Adrenal gland (tissue), 9 donors: ENCODE measurements at regions not wholly inside any gene's neighbourhood (a gene's known extent, or its start where the extent isn't known, plus 50 kb on each side); places are given as distances from the start of the nearest gene placed in this dataset.

Experiments used
- DNase-seq, 7 donors: peaks; one replicate each; pipeline ENCODE4 v3.0.0-alpha.2; 2019 to 2020
- H3K27ac ChIP-seq, 5 donors: fragments of 200-600 bp; sonication (generic) in 4 of 5; 1 replicate in 3 of 5; 2 replicates in 2 of 5; pipeline versions ENCODE4 v1.5.1 to v1.8.0; 2016 to 2020; ENCODE audit warnings: mild to moderate bottlenecking in 1 of 5
- H3K27me3 ChIP-seq: fragments of 200-600 bp; 2 replicates; pipeline ENCODE4 v1.8.0; 2021
- H3K36me3 ChIP-seq, 2 donors: fragments of 200-600 bp; replicated peaks in 1 of 2; 1 replicate in 1 of 2; 2 replicates in 1 of 2; pipeline versions ENCODE4 v1.5.1 to v1.8.0; 2018 to 2022
- H3K4me1 ChIP-seq, 2 donors: fragments of 200-600 bp; replicated peaks in 1 of 2; 1 replicate in 1 of 2; 2 replicates in 1 of 2; pipeline versions ENCODE4 v1.5.1 to v1.8.0; 2018 to 2021
- H3K4me3 ChIP-seq, 4 donors: fragments of 200-600 bp; sonication (generic) in 3 of 4; one replicate each; pipeline ENCODE4 v1.5.1; 2016 to 2018
- H3K9me3 ChIP-seq, 3 donors: fragments of 200-600 bp; sonication (generic) in 1 of 3; replicated peaks in 1 of 3; 1 replicate in 2 of 3; 2 replicates in 1 of 3; pipeline versions ENCODE4 v1.5.1 to v1.8.0; 2016 to 2021
- POLR2A ChIP-seq, 2 donors: fragments of 450-650 bp; IDR thresholded peaks; one replicate each; pipeline ENCODE4 v1.6.1; 2017; ENCODE audit warnings: antibody characterized with exemption in 2 of 2, mild to moderate bottlenecking in 2 of 2, moderate library complexity in 1 of 2
- WGBS, 4 donors: extraction: QIAGEN DNeasy Blood & Tissue Kit in 2 of 4; methylation state at CpG; one replicate each; pipeline versions ENCODE4 v1.1.5 to v1.1.7; 2013 to 2017; 5-methylcytosine and 5-hydroxymethylcytosine counted together
- intact Hi-C, 2 donors: fragments of 100-400 bp; cut with DNase I; formaldehyde crosslinking; loops; one replicate each; pipeline versions ENCODE4 v1.14.1 to v1.15.0; 2022 to 2023
- TF ChIP-seq, protein P1 (sequence below), 6 experiments: fragments of 450-650 bp in 4 of 6; fragments of 200-600 bp in 2 of 6; sonication (generic) in 1 of 6; IDR thresholded peaks; 1 replicate in 5 of 6; 2 replicates in 1 of 6; pipeline versions ENCODE4 v1.5.1 to v1.8.0; 2016 to 2021; ENCODE audit warnings: antibody characterized with exemption in 6 of 6, mild to moderate bottlenecking in 2 of 6, moderate library complexity in 1 of 6
- donor health status: healthy with polysubstance abuse.
- donor health status: Bipolar disorder and iron deficiency.
- donor health status: DM: yes; HTN: yes; CAD: no.
- donor health status: DM: no; HTN: no; CAD: no.
- donor health status: DM: no; HTN: no; CAD: no.

DNA sequence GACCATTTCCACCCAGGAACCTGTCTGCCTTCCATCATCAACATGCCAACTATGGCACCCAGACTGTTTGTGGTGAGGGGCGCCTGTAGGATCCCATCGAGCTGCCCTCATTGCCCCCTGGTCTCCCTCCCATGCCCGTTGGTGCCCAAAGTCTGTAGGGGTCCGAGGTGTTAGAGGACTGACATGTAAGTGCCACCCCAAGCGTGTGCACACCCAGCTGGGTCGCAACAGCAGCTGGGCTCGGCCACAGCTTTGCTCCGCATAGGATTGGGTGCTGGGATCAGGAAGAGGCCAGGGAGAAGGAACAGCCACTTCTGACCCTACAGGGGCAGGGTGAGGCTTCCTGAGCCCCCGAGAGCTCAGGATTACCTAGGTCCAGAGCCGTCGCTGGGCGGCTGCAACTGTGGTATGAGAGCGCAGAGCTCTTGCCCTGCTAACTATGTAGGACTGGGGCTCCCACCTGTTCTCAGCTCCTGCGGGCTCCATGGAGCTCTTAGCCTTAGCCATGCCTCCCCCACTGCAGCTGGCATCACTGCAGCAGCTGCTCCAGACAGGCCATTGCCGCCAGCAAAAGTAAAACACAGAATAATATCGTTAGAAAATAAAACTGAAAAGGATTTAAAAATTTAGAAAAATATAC lies 1160.3 kb downstream of the FSTL5 start:
- intact Hi-C loops = no loop called here
- TF ChIP-seq, protein P1, sequence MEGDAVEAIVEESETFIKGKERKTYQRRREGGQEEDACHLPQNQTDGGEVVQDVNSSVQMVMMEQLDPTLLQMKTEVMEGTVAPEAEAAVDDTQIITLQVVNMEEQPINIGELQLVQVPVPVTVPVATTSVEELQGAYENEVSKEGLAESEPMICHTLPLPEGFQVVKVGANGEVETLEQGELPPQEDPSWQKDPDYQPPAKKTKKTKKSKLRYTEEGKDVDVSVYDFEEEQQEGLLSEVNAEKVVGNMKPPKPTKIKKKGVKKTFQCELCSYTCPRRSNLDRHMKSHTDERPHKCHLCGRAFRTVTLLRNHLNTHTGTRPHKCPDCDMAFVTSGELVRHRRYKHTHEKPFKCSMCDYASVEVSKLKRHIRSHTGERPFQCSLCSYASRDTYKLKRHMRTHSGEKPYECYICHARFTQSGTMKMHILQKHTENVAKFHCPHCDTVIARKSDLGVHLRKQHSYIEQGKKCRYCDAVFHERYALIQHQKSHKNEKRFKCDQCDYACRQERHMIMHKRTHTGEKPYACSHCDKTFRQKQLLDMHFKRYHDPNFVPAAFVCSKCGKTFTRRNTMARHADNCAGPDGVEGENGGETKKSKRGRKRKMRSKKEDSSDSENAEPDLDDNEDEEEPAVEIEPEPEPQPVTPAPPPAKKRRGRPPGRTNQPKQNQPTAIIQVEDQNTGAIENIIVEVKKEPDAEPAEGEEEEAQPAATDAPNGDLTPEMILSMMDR (IDR thresholded peaks at IDR 0.05) = no peak
- no peak for TF ChIP-seq POLR2A (IDR thresholded peaks at IDR 0.05)
- H3K27me3 ChIP-seq = no peaks in the 10 kb centered on the region
- no peak overlapping the region for H3K4me3 ChIP-seq
- DNase-seq = no peak
- no peaks in the 10 kb centered on the region for H3K9me3 ChIP-seq
- no peak overlapping the region for H3K27ac ChIP-seq
- 87 to 91% (median 90%) methylated on average over 8 to 16 of the region's 16 CpGs for WGBS, 4 donors
- H3K4me1 ChIP-seq = no peaks in the 10 kb centered on the region
- no peaks in the 10 kb centered on the region for H3K36me3 ChIP-seq

DNA sequence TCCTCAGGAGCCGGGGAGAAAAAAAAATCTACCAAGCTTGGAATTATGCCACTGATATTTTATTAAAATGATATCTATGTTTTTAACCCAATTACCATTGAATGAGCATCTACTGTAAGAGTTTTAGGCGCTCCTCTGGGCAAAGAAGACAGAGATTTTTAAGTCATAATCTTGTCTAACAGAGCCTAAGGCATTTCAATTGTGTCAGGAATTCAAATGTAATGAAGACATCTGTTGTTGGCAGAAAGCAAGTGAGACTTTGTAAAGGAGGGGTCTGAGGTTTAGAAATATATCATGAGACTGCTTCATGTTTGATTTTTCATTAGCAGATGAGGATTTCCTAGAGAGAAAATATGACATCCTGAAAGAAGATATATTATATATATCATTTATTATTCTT lies 1158.1 kb downstream of the FSTL5 start:
- Histone ChIP-seq H3K27me3 (no peaks in the 10 kb centered on the region), H3K36me3 (no peaks in the 10 kb centered on the region), H3K9me3 (no peaks in the 10 kb centered on the region), H3K27ac (no peak overlapping the region), H3K4me3 (no peak overlapping the region), H3K4me1 (no peaks in the 10 kb centered on the region)
- TF ChIP-seq, protein P1 (IDR thresholded peaks at IDR 0.05) = no peak
- TF ChIP-seq POLR2A (IDR thresholded peaks at IDR 0.05) = no peak
- WGBS, 4 donors = 50 to 62% (median 52%) methylated on average over 2 of the region's 2 CpGs
- no peak for DNase-seq
- intact Hi-C loops = no loop called here

DNA sequence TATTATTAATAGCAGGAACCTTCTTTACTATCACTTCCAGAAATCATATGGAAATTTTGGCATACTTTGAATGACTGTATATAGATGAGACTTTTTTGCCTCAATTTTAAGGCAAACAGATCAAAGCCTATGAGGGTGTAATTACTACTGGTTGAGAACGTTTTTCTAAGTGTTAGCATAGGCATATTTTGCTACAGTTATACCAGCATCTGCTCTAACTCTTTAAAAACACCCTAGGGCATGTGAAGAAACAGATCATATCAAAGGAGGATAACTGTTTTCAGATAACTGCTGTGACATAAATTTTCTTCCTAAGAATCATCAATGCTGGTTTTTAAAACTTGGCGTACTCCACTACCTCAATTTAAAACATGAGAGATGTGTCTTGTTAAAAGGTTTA lies 1155.3 kb downstream of the FSTL5 start:
- no peaks in the 10 kb centered on the region for H3K9me3 ChIP-seq
- 40 to 55% (median 45%) methylated on average over 2 of the region's 2 CpGs for WGBS, 4 donors
- no peak for DNase-seq
- H3K27ac ChIP-seq = no peak overlapping the region
- no peaks in the 10 kb centered on the region for H3K27me3 ChIP-seq
- no peaks in the 10 kb centered on the region for H3K4me1 ChIP-seq
- intact Hi-C loops = no loop called here
- TF ChIP-seq, protein P1 (IDR thresholded peaks at IDR 0.05) = no peak
- TF ChIP-seq POLR2A (IDR thresholded peaks at IDR 0.05) = no peak
- no peaks in the 10 kb centered on the region for H3K36me3 ChIP-seq
- no peak overlapping the region for H3K4me3 ChIP-seq

DNA sequence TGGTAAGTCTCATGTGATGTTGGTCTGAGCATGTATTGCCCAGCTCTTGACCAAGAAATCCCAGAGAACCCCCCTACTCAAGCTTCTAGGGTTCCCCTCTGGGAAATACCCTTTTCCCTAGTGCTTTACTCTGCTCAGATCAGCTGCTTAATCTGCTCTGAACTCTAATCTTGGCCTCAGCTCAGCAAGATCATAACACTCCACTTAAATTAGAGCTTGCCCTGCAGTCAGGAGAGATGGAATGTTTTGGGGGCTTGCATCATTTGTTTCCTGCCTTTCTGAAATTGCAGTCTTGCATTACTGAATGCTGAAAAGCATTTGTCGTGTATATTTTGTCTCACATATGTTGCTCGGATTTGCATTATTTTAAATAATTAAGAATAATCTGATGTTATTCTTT lies 1153.6 kb downstream of the FSTL5 start:
- Histone ChIP-seq H3K4me1 (no peaks in the 10 kb centered on the region), H3K36me3 (no peaks in the 10 kb centered on the region), H3K27me3 (no peaks in the 10 kb centered on the region), H3K27ac (no peak overlapping the region), H3K9me3 (no peaks in the 10 kb centered on the region), H3K4me3 (no peak overlapping the region)
- TF ChIP-seq POLR2A (IDR thresholded peaks at IDR 0.05) = no peak
- TF ChIP-seq, protein P1 (IDR thresholded peaks at IDR 0.05) = no peak
- intact Hi-C loops = no loop called here
- 70 to 84% (median 79%) methylated on average over 2 of the region's 2 CpGs for WGBS, 4 donors
- no peak for DNase-seq
